RWPE2 (cell line): ENCODE measurements at regions not wholly inside any gene's neighbourhood (a gene's known extent, or its start where the extent isn't known, plus 50 kb on each side); places are given as distances from the start of the nearest gene placed in this dataset.

Source experiments
- ATAC-seq: fragments of 200-7000 bp; cut with Tn5 transposase; 3 replicates; pipeline ENCODE4 v1.9.1; 2021; ENCODE audit warnings: low read depth
- DNase-seq: peaks from one replicate; pipeline ENCODE4 v3.0.0-alpha.2; 2020; ENCODE audit warnings: low spot score
- H3K27ac ChIP-seq: fragments of 450-650 bp; 2 replicates; pipeline ENCODE4 v1.5.1; 2017; ENCODE audit warnings: mild to moderate bottlenecking; ENCODE audit not compliant: poor library complexity, severe bottlenecking
- H3K27me3 ChIP-seq: fragments of 250-450 bp; sonication (Bioruptor Pico); 2 replicates; pipeline ENCODE4 v1.5.1; 2021; ENCODE audit warnings: mild to moderate bottlenecking, moderate library complexity; ENCODE audit not compliant: insufficient read depth, poor library complexity, severe bottlenecking
- H3K36me3 ChIP-seq: fragments of 250-450 bp; sonication (Bioruptor Pico); 2 replicates; pipeline ENCODE4 v1.5.1; 2020; ENCODE audit warnings: low read depth, mild to moderate bottlenecking, moderate library complexity
- H3K4me1 ChIP-seq: fragments of 250-450 bp; sonication (Bioruptor Pico); 2 replicates; pipeline ENCODE4 v1.5.1; 2021; ENCODE audit warnings: mild to moderate bottlenecking, moderate library complexity; ENCODE audit not compliant: insufficient read depth, poor library complexity, severe bottlenecking
- H3K4me3 ChIP-seq: fragments of 250-450 bp; sonication (Bioruptor Pico); 2 replicates; pipeline ENCODE4 v1.5.1; 2021; ENCODE audit warnings: mild to moderate bottlenecking, moderate library complexity; ENCODE audit not compliant: severe bottlenecking
- H3K9me3 ChIP-seq: fragments of 250-450 bp; sonication (Bioruptor Pico); 2 replicates; pipeline ENCODE4 v1.5.1; 2021; ENCODE audit warnings: mild to moderate bottlenecking, moderate library complexity; ENCODE audit not compliant: severe bottlenecking
- TF ChIP-seq, protein P1 (sequence below): fragments of 450-650 bp; IDR thresholded peaks from one replicate; pipeline ENCODE4 v1.5.1; 2017; ENCODE audit warnings: mild to moderate bottlenecking, moderate library complexity; ENCODE audit not compliant: poor library complexity, severe bottlenecking

DNA sequence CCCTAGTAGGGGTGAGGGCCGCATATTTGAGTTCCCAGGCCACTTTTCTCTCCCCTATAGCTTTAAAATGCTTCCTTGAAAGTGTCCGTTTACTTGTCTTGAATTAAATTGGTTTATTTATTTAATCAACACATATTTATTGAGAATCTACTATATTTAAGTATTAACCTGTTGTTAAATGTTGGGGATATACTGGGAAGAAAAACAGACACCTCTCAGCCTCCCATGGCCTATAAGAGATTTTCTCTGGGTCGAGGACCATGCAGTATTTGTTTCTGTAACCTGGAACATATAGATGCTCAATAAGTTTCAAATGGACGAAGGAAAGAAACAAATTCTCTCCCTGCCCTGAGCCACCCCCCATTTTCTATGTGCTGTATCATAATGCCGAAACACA, 98.6 kb downstream of the INSIG2 start:
- no peak for DNase-seq
- ATAC-seq, result no peak
- no peak overlapping the region for H3K4me3 ChIP-seq
- H3K27ac ChIP-seq, result no peak overlapping the region
- H3K4me1 ChIP-seq, result no peaks in the 10 kb centered on the region
- H3K9me3 ChIP-seq, result no peaks in the 10 kb centered on the region
- no peaks in the 10 kb centered on the region for H3K36me3 ChIP-seq
- H3K27me3 ChIP-seq, result no peaks in the 10 kb centered on the region
- TF ChIP-seq, protein P1, sequence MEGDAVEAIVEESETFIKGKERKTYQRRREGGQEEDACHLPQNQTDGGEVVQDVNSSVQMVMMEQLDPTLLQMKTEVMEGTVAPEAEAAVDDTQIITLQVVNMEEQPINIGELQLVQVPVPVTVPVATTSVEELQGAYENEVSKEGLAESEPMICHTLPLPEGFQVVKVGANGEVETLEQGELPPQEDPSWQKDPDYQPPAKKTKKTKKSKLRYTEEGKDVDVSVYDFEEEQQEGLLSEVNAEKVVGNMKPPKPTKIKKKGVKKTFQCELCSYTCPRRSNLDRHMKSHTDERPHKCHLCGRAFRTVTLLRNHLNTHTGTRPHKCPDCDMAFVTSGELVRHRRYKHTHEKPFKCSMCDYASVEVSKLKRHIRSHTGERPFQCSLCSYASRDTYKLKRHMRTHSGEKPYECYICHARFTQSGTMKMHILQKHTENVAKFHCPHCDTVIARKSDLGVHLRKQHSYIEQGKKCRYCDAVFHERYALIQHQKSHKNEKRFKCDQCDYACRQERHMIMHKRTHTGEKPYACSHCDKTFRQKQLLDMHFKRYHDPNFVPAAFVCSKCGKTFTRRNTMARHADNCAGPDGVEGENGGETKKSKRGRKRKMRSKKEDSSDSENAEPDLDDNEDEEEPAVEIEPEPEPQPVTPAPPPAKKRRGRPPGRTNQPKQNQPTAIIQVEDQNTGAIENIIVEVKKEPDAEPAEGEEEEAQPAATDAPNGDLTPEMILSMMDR, result no peak

DNA sequence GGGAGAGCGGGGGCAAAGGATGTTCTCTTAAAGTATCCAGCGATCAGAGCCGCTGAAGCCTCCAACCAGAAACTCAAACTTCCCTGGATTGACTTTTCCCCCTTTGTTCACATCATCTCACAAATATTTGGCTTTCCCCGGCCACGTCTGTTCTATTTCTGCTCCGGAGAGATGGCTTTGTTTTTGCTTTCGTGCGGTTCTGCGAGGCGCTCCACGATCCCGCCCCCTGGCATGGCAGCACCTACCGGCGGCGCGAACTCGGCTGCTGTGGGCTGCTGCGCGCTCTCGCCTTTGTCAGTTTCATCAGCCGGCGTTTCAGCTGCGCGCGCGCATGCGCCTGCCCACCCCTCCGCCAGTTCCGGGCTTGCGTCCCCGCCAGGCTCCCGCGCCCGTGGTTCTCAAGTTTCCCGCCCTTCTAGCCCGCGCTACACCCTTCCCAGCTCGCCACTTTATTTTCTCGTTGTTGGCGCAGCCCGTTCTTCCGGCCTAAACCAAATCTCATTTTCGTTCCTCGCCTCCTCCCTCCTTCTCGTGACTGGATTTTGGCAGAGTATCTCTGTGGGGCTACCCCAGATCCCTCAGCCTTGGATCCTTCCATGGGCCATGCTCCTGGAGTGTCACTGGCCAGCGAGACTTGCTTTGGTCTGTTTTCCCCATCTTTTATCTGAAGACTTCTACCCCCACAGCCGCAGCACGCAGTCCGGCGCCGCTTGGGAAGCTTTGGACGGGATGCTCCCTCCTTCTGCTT, 98.0 kb downstream of the INSIG2 start:
- peak overlapping the region; percentile 38 for H3K4me3 ChIP-seq
- ATAC-seq, result peak; percentile 86
- H3K27ac ChIP-seq, result peak overlapping the region; percentile 38

DNA sequence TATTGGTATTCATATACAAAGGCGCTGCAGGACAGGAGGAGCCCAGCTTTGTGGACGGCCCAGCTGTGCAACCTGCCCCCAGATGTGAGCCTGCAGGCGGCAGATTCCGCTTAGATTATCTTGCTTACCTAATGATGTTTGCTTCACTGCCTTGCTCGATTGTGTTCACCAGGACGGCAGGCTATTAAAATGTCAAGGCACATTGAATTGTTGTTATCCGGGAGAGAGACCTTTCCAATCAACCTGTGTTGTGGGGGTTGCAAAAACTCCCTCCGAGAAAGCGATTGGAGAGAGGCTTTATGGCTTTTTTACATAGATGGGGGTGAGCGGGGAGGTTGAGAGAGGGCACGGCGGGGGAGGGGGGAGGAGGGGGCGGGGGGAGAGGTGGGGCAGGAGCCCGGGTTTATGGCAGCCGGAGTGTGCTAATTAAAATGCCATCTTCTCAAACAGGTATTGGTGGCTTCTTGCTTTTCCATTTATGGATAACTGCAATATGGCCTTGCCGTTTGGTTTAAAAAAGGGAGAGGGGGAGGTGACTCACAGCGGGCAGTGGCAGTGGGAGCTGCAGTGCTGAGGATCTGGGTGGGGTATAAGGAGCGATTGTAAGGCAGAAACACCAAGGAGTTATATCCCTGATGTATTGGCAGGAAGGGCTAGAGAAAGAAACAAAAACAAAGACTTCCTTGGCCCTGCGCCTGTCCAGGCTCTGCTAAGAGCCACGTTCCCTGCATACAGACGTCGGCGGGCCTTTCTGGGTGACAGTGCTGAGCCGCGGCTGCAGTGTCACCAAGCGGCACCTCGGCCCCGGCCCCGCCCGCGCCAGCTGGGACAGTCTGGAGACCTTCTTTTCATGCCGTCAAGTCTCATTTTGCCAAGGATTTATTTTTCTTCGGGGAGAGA, 97.2 kb downstream of the INSIG2 start:
- Histone ChIP-seq H3K9me3 (no peaks in the 10 kb centered on the region), H3K4me3 (peak overlapping the region; percentile 38), H3K27me3 (no peaks in the 10 kb centered on the region), H3K4me1 (no peaks in the 10 kb centered on the region), H3K36me3 (no peaks in the 10 kb centered on the region), H3K27ac (peak overlapping the region; percentile 38)
- DNase-seq (no peak), ATAC-seq (peak; percentile 51)
- TF ChIP-seq, protein P1, result no peak

More for the DNA sequence above, 98.0 kb downstream of the INSIG2 start:
- Histone ChIP-seq H3K27me3 (no peaks in the 10 kb centered on the region), H3K4me1 (no peaks in the 10 kb centered on the region), H3K36me3 (no peaks in the 10 kb centered on the region), H3K9me3 (no peaks in the 10 kb centered on the region)
- DNase-seq, result peak; percentile 75
- TF ChIP-seq, protein P1, result no peak

DNA sequence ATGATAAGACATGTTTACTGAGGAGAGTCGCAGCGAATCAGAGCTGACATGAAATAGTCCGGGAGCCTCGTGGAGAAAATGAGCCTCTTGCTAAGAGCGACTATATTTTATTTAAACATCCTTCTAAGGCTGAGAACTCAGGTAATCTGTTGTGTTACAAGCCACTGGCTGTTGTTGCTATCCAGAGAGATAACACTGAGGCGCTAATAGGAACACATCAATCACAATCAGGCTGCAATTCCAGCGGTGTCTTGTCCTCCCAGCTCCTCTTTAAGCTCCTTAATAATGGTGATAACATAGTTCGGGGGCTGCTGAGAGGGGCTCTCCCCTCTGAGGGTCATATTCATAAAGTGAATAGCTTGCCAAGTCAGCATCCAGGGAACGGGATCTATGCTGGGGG, 95.1 kb downstream of the INSIG2 start:
- no peaks in the 10 kb centered on the region for H3K36me3 ChIP-seq
- H3K4me3 ChIP-seq, result no peak overlapping the region
- ATAC-seq (no peak), DNase-seq (no peak)
- H3K27ac ChIP-seq, result no peak overlapping the region
- H3K9me3 ChIP-seq, result no peaks in the 10 kb centered on the region
- no peaks in the 10 kb centered on the region for H3K27me3 ChIP-seq
- TF ChIP-seq, protein P1, result no peak
- H3K4me1 ChIP-seq, result no peaks in the 10 kb centered on the region
